SK-N-SH treated with all-trans-retinoic acid at 6 μM for 48 hours (cell line): ENCODE measurements at regions not wholly inside any gene's neighbourhood (a gene's known extent, or its start where the extent isn't known, plus 50 kb on each side); places are given as distances from the start of the nearest gene placed in this dataset.

ENCODE experiments used
- PATZ1 ChIP-seq: fragments of 250-450 bp; sonication (Bioruptor Pico); IDR thresholded peaks from 2 replicates; pipeline ENCODE4 v1.8.0; 2020; ENCODE audit warnings: mild to moderate bottlenecking, moderate library complexity, borderline replicate concordance
- ZC3H10 ChIP-seq: fragments of 250-450 bp; sonication (Bioruptor Pico); IDR thresholded peaks from 2 replicates; pipeline ENCODE4 v1.5.1; 2021; ENCODE audit warnings: mild to moderate bottlenecking, moderate library complexity

GRCh38 chr16:59259074-59259949 lies 525.2 kb upstream of the GOT2 start:
- TF ChIP-seq PATZ1 (no peak), ZC3H10 (CRISPR knock-in tag) (no peak)
